ENCODE measurements at regions not wholly inside any gene's neighbourhood (a gene's known extent, or its start where the extent isn't known, plus 50 kb on each side); places are given as distances from the start of the nearest gene placed in this dataset.

DNA sequence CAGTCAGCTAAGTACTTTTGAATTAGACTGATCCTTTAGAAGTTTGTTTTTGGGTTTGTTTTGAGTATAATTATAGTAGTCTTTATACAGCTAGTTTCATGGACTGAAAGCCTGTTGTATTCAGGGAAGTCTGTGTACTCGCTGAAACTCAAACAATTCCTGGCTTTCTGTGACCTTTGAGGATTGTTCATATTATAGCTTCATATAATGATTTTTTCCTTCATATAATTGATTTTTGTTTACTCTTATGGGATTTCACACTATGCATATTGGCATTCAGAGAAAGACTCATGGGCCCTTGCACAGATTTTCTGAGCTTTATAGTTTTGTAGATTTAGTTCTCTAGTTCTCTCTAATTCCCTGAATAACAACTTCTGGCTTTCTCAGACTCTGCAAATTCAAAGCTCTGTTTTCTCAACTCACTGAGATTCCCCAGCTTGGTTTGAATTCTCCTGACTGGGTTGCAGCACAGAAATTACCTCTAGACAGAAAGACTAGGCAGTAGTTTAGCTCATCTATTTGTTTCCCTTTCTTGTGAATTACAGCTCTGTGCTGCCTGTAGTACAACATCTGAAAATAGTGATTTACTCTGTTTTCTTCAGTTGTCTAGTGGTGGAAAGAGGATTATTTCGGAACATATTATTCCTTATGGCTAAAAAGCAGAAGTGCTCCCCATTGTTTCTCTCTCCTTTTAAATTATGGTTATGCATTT lies 495.9 kb upstream of the CNTNAP5 start:
- no peak for TF ChIP-seq ZNF274 (IDR thresholded peaks at IDR 0.05; ENCODE audit: low read depth, low read length)
- TF ChIP-seq YY1 (IDR thresholded peaks at IDR 0.05; ENCODE audit: insufficient read depth, insufficient read length) = no peak
- no peak for TF ChIP-seq SUZ12 (IDR thresholded peaks at IDR 0.05; ENCODE audit: extremely low read depth, insufficient read depth, insufficient read length)
